ENCODE measurements at regions not wholly inside any gene's neighbourhood (a gene's known extent, or its start where the extent isn't known, plus 50 kb on each side); places are given as distances from the start of the nearest gene placed in this dataset.

GRCh38 chr17:73819440-73820395, 175.5 kb upstream of the SDK2 start:
- DNase-seq: no peak

- DNase-seq: no peak
Measured at GRCh38 chr17:73820686-73821448, 176.6 kb upstream of the SDK2 start.

- DNase-seq: no peak
Measured at GRCh38 chr17:73821665-73822064, 177.4 kb upstream of the SDK2 start.

GRCh38 chr17:73822371-73822770, 178.1 kb upstream of the SDK2 start:
- DNase-seq: no peak

GRCh38 chr17:73823684-73824083, 179.4 kb upstream of the SDK2 start:
- no peak for DNase-seq

- DNase-seq: no peak
Measured at GRCh38 chr17:73824321-73824720, 180.1 kb upstream of the SDK2 start.

GRCh38 chr17:73826181-73826871, 182.1 kb upstream of the SDK2 start:
- DNase-seq: no peak

GRCh38 chr17:73826872-73827228, 182.6 kb upstream of the SDK2 start:
- DNase-seq: no peak

GRCh38 chr17:73827627-73828291, 183.5 kb upstream of the SDK2 start:
- DNase-seq: no peak

GRCh38 chr17:73829676-73830280, 185.5 kb upstream of the SDK2 start:
- no peak for DNase-seq

GRCh38 chr17:73831699-73832098, 187.5 kb upstream of the SDK2 start:
- no peak for DNase-seq

GRCh38 chr17:73833775-73834488, 189.7 kb upstream of the SDK2 start:
- no peak for DNase-seq

- DNase-seq: no peak
Measured at GRCh38 chr17:73834684-73835343, 190.6 kb upstream of the SDK2 start.

GRCh38 chr17:73835605-73836004, 191.4 kb upstream of the SDK2 start:
- no peak for DNase-seq

GRCh38 chr17:73838815-73839214, 194.6 kb upstream of the SDK2 start:
- DNase-seq: no peak

- DNase-seq: no peak
Measured at GRCh38 chr17:73840829-73841228, 196.6 kb upstream of the SDK2 start.

- no peak for DNase-seq
Measured at GRCh38 chr17:73841431-73842060, 197.3 kb upstream of the SDK2 start.

- DNase-seq: no peak
Measured at GRCh38 chr17:73847952-73848351, 203.7 kb upstream of the SDK2 start.

GRCh38 chr17:73850426-73850825, 206.2 kb upstream of the SDK2 start:
- DNase-seq: no peak

GRCh38 chr17:73851091-73851490, 206.8 kb upstream of the SDK2 start:
- DNase-seq: no peak

Data from hindlimb muscle (tissue), 1 donor.